GM19035 (cell line): ENCODE measurements at regions not wholly inside any gene's neighbourhood (a gene's known extent, or its start where the extent isn't known, plus 50 kb on each side); places are given as distances from the start of the nearest gene placed in this dataset.
"Not testable (repeated sequence)": the region's sequence is repeated elsewhere in the genome, so short reads cannot be mapped to it uniquely, and the experiment has no call there.

ENCODE experiments used
- ATAC-seq: cut with Tn5 transposase; IDR thresholded peaks from one replicate; pipeline ENCODE4 v1.9.1; 2021; ENCODE audit not compliant: unreplicated experiment

DNA sequence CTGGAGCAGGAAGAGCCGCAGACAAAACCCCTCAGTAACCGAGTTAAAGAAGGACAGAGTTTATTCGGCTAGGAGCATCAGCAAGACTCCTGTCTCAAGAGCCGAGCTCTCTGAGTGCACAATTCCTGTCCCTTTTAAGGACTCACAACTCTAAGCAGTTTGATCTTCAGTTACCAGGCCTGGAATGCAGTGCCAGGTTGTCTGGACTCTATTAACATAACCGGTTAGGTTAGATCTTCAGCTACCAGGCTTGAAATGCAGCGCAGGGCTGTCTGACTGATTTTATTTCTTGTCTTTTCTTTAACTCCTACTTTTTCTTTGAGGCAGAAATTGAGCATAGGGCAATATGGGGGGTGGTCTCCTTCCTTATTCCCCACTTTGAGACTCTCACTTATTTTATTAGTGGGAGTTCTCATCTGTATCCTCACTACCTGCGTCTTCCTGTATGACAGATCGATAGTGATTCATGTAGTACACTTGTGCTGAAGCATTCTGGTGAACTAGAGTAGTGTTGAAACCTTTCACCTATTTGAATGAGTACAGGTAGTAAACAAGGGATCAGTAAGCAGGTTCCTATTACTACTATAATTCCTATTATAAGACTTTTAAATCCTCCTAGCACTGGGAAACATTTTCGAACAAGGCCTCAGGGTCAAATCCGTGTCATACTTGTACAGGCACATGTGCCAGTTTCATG lies 325.0 kb downstream of the CGGBP1 start:
- no peak for ATAC-seq

- no peak for ATAC-seq
These were observed 326.5 kb downstream of the CGGBP1 start for GRCh38 chr3:87732294-87732693.

DNA sequence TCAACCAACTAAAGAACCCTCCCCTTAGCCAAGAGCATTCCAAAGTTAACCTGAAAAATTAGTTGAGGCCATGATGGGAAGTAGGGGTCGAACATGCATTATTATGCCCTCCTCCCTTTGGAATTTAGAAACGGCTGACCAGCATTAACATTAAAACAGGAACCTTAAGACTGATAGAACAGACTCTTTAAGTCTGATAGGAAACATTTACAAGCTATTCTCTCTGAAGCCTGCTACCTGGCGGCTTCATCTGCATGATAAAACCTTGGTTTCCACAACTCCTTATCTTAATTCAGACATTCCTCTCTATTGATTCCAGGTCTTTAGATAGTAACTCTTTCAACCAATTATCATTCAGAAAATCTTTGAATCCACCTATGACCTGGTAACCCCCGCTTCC lies 331.0 kb downstream of the CGGBP1 start:
- ATAC-seq: no peak

GRCh38 chr3:87719060-87719459 lies 339.7 kb downstream of the CGGBP1 start:
- ATAC-seq: no peak

- ATAC-seq: no peak
These were observed 348.3 kb downstream of the CGGBP1 start for GRCh38 chr3:87710511-87710910.

GRCh38 chr3:87710028-87710427 lies 348.8 kb downstream of the CGGBP1 start:
- no peak for ATAC-seq

- ATAC-seq: no peak
These were observed 352.6 kb downstream of the CGGBP1 start for GRCh38 chr3:87706176-87706575.

- no peak for ATAC-seq
These were observed 356.2 kb downstream of the CGGBP1 start for GRCh38 chr3:87702600-87702999.

GRCh38 chr3:87696124-87697013 lies 362.4 kb downstream of the CGGBP1 start:
- ATAC-seq: no peak

DNA sequence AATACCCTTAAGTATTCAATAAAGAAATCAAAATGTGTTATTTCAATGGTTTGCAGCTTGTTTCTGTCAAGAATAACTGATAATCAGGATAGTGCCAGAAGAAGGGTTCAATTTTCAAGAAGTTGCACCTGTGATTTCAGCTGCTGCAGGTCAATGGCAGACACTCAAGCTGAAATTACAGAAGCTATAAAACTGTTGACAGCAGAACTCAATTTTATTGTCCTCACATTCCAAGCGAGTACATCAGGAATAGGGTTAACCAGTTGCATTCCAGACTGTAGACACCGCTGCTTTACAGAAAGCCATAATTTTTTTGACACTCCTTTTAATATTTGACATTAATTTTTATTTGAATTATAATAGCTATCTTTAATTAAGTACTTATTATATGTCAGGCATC lies 364.1 kb downstream of the CGGBP1 start:
- ATAC-seq: no peak

GRCh38 chr3:87691109-87691508 lies 367.7 kb downstream of the CGGBP1 start:
- ATAC-seq: no peak

DNA sequence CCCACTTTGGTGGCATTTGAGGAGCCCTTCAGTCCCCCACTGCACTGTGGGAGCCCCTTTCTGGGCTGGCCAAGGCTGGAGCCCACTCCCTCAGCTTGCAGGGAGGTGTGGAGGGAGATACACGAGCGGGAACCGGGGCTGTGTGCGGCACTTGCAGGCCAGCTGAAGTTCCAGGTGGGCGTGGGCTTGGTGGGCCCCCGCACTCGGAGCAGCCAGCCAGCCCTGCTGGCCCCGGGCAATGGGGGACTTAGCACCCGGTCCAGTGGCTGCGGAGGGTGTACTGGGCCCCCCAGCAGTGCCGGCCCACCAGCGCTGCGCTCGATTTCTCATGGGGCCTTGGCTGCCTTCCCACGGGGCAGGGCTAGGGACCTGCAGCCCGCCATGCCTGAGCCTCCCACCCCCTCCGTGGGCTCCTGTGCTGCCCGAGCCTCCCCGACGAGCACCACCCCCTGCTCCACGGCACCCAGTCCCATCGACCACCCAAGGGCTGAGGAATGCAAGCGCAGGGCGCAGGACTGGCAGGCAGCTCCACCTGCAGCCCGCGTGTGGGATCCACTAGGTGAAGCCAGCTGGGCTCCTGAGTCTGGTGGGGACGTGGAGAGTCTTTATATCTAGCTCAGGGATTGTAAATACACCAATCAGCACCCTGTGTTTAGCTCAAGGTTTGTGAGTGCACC lies 379.7 kb downstream of the CGGBP1 start:
- ATAC-seq: not testable (repeated sequence)

DNA sequence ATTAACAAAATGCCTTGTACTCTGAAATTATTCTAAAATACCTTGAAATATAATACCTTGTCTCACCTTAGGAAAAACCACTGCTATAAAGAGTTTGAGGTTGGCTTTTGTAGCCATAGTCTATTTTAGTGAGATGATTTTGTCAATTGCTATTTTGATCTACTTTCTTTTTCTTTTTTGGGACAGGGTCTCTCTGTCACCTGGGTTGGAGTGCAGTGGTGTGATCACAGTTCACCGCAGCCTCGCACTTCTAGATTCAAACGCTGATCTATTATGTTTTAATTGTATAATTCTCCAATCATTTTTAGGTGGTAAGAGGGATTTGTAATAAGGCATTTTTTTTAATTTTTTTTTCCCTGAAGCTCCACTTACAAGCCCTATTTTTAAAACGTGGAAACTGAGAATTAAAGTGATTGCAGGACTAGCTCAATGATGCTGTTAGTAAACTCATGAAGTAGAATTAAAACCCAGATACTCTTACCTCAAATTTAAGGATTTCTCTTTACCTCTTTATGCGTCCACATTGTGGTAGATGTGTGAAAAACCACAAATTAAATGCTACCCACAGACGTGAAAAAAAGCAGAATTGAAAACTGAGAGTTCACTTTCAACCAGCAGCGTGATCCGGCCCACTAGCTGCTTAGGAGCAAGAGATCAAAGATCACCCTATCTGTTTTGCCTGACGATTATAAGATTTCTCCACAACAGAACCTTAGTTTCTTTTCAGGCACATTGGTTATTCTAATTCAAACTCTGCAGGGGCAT lies 384.2 kb downstream of the CGGBP1 start:
- peak; percentile 99 for ATAC-seq

DNA sequence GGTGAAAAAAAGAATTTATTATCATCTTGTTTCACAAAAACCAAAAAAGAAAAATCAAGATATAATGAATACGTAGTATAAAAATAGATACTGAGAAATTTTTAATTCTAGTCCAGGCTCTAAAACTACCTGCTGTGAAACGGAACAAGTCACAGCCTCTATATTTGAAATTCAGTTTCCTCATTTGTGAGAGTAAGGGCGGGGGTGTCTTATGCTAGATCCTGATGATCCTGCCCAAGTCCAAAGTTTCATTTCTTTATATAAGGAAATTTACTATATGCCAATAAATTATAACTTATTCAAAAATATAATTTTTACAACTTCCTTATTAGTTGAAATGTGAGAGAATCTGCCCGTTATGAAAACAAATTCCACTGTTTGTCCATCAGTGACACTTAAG lies 385.7 kb downstream of the CGGBP1 start:
- no peak for ATAC-seq

DNA sequence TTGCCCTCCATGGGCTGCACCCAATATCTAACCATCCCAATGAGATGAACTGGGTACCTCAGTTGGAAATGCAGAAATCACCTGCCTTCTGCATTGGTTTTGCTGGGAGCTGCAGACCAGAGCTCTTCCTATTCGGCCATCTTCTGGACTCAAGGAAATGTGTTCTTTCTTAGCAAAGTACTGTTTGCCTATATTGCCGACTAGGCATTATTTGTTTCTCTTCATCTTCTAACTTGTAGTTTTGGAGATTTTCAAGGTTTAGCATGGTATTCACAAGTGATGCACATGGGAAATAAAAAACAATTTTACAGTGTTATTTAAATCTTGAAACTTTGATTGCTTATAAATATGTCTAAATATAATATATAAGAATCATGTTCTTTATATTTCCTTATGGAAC lies 377.8 kb upstream of the POU1F1 start:
- ATAC-seq: no peak

- not testable (repeated sequence) for ATAC-seq
These were observed 376.8 kb upstream of the POU1F1 start for GRCh38 chr3:87653138-87653537.

DNA sequence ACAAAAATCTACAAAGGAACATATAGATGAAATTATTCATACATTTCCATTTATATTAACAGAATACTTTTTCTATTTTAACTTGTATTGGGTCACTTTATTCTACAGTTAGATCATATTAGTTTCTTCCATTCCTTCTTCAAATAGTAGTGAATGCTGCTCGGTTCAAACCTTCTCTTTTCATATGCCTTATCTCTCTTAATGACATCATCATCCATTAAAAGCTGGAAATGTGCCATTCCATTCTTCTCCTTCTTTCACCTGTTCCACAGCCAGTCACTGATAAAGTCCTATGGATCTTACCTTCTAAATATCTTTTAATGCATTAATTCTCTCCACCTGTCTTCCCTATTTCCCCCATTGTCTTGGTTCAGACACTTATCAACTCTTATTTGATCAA lies 358.0 kb upstream of the POU1F1 start:
- no peak for ATAC-seq

GRCh38 chr3:87627316-87627715 lies 350.9 kb upstream of the POU1F1 start:
- no peak for ATAC-seq

DNA sequence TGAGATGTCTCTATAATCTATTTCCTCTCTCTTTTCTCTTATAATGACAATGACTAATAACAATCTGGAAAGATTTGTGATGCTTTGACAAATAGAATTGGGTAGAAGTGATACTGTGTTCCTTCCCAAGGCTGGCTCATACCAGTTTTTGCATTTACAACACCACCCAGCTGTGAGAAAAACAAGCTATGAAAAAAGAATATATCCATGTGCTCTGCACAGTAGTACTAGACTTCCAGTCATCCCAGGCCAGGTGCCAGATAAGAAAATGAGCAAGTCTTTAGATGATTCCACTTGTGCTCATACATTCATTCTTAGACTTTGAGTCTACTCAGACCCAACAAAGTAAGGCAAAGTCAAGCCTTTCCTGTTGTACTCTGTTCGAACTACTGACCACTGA lies 350.2 kb upstream of the POU1F1 start:
- no peak for ATAC-seq

DNA sequence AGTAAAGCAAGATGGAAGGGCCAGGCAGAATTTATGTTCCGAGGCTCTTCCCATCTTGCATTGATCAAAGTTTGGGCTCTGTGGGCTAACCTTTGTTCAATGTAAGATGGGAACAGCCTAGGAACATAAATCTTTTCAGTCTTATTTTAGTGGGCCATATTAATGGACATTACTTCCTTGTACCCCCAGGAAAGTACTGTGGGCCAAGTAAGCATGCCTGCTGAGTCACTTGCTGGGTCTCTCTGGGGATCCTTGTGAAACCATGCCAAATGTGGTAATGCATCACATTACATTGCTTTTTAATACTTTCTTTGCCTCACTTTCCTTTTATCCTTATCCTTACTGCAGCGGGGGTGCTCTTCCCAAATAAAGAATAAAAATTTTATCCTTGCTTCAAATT lies 349.5 kb upstream of the POU1F1 start:
- ATAC-seq: no peak

DNA sequence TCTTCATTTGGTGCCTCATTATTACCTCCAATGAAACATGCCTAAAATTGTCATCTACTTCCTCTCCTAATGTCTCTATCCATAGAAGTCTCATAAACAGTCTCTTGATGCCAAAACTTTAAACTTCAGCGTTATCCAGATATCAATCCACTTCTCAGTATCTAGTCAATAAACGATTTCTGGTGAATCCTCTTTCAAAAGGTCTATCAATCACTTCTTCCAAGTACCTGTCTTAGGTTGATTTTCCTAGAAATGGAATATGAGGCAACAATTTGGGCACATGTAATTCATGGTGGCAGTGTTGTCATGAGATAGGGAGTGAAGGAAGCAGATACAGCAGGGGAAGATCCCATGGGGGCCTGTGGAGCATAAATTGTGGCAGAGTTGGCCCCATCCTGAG lies 348.5 kb upstream of the POU1F1 start:
- ATAC-seq: no peak
